Activated CD4-positive, alpha-beta T cell treated with anti-CD3 and anti-CD28 coated beads, Interleukin-2, amount 10 ng/mL, durations not matched to agents 7 days and 5 days (primary cell): ENCODE measurements at regions not wholly inside any gene's neighbourhood (a gene's known extent, or its start where the extent isn't known, plus 50 kb on each side); places are given as distances from the start of the nearest gene placed in this dataset.
"Not testable (repeated sequence)": the region's sequence is repeated elsewhere in the genome, so short reads cannot be mapped to it uniquely, and the experiment has no call there.

ENCODE experiments used
- CTCF ChIA-PET: fragments of 350-600 bp; sonication (Branson Sonifier 250); formaldehyde crosslinking; loops from one replicate; lab custom pipeline; 2021; ENCODE audit warnings: antibody characterized with exemption; lab: Charles Lee
- POLR2A ChIA-PET: fragments of 350-600 bp; sonication (Branson Sonifier 250); formaldehyde crosslinking; loops from one replicate; lab custom pipeline; 2021; ENCODE audit warnings: antibody characterized with exemption; lab: Charles Lee
- DNase-seq: peaks from one replicate; pipeline ENCODE4 v3.0.0-alpha.2; 2020
- H3K27ac Mint-ChIP-seq: one replicate; pipeline ENCODE4 v1.8.0; 2021; ENCODE audit warnings: mild to moderate bottlenecking, moderate library complexity, mixed read lengths
- H3K27me3 Mint-ChIP-seq: one replicate; pipeline ENCODE4 v1.8.0; 2021; ENCODE audit warnings: mixed read lengths
- H3K36me3 Mint-ChIP-seq: one replicate; pipeline ENCODE4 v1.8.0; 2021; ENCODE audit warnings: low read depth, mixed read lengths
- H3K4me1 Mint-ChIP-seq: one replicate; pipeline ENCODE4 v1.8.0; 2021; ENCODE audit warnings: mixed read lengths
- H3K4me3 Mint-ChIP-seq: one replicate; pipeline ENCODE4 v1.8.0; 2021; ENCODE audit warnings: mild to moderate bottlenecking, moderate library complexity, mixed read lengths
- H3K9me3 Mint-ChIP-seq: one replicate; pipeline ENCODE4 v1.8.0; 2021; ENCODE audit warnings: mixed read lengths

- H3K36me3 Mint-ChIP-seq, POLR2A ChIA-PET, H3K27ac Mint-ChIP-seq, H3K9me3 Mint-ChIP-seq, H3K4me1 Mint-ChIP-seq, H3K4me3 Mint-ChIP-seq, H3K27me3 Mint-ChIP-seq, DNase-seq, CTCF ChIA-PET: not testable (repeated sequence)
These were observed 50.4 kb upstream of the TTC34 start for GRCh38 chr1:2851918-2852317.

GRCh38 chr1:2853711-2854110, 52.2 kb upstream of the TTC34 start:
- ChIA-PET CTCF (no interaction called here), POLR2A (no interaction called here)
- Mint-ChIP-seq H3K4me3 (no peak overlapping the region), H3K36me3 (no peaks in the 10 kb centered on the region), H3K4me1 (no peaks in the 10 kb centered on the region), H3K27ac (no peak overlapping the region), H3K9me3 (no peaks in the 10 kb centered on the region), H3K27me3 (no peaks in the 10 kb centered on the region)
- no peak for DNase-seq

- no peaks in the 10 kb centered on the region for H3K27me3 Mint-ChIP-seq
- no peak for DNase-seq
- no peaks in the 10 kb centered on the region for H3K36me3 Mint-ChIP-seq
- ChIA-PET CTCF (no interaction called here), POLR2A (no interaction called here)
- no peaks in the 10 kb centered on the region for H3K9me3 Mint-ChIP-seq
- H3K4me3 Mint-ChIP-seq = no peak overlapping the region
- H3K4me1 Mint-ChIP-seq = no peaks in the 10 kb centered on the region
- no peak overlapping the region for H3K27ac Mint-ChIP-seq
These were observed 52.7 kb upstream of the TTC34 start for GRCh38 chr1:2854151-2854550.

- POLR2A ChIA-PET = no interaction called here
These were observed 53.1 kb upstream of the TTC34 start for GRCh38 chr1:2854611-2855010.

GRCh38 chr1:2855206-2856065, 53.9 kb upstream of the TTC34 start:
- H3K4me1 Mint-ChIP-seq = no peaks in the 10 kb centered on the region
- ChIA-PET CTCF (no interaction called here), POLR2A (no interaction called here)
- DNase-seq = no peak
- H3K9me3 Mint-ChIP-seq = no peaks in the 10 kb centered on the region
- no peak overlapping the region for H3K4me3 Mint-ChIP-seq
- H3K27me3 Mint-ChIP-seq = no peaks in the 10 kb centered on the region
- H3K27ac Mint-ChIP-seq = no peak overlapping the region
- H3K36me3 Mint-ChIP-seq = no peaks in the 10 kb centered on the region

More at GRCh38 chr1:2854611-2855010, 53.1 kb upstream of the TTC34 start:
- no peak for DNase-seq
- CTCF ChIA-PET = no interaction called here
- no peaks in the 10 kb centered on the region for H3K36me3 Mint-ChIP-seq
- H3K4me1 Mint-ChIP-seq = no peaks in the 10 kb centered on the region
- no peaks in the 10 kb centered on the region for H3K9me3 Mint-ChIP-seq
- no peak overlapping the region for H3K27ac Mint-ChIP-seq
- no peak overlapping the region for H3K4me3 Mint-ChIP-seq
- no peaks in the 10 kb centered on the region for H3K27me3 Mint-ChIP-seq

- H3K36me3 Mint-ChIP-seq = no peaks in the 10 kb centered on the region
- no peak for DNase-seq
- ChIA-PET POLR2A (no interaction called here), CTCF (no interaction called here)
- no peak overlapping the region for H3K27ac Mint-ChIP-seq
- H3K27me3 Mint-ChIP-seq = no peaks in the 10 kb centered on the region
- H3K4me1 Mint-ChIP-seq = no peaks in the 10 kb centered on the region
- H3K4me3 Mint-ChIP-seq = no peak overlapping the region
- no peaks in the 10 kb centered on the region for H3K9me3 Mint-ChIP-seq
These were observed 54.5 kb upstream of the TTC34 start for GRCh38 chr1:2856066-2856390.

GRCh38 chr1:2856676-2857375, 55.3 kb upstream of the TTC34 start:
- no peak overlapping the region for H3K27ac Mint-ChIP-seq

GRCh38 chr1:2857521-2857920, 56.0 kb upstream of the TTC34 start:
- no peak for DNase-seq
- no peaks in the 10 kb centered on the region for H3K4me1 Mint-ChIP-seq
- no peak overlapping the region for H3K4me3 Mint-ChIP-seq
- no peak overlapping the region for H3K27ac Mint-ChIP-seq
- no peaks in the 10 kb centered on the region for H3K27me3 Mint-ChIP-seq
- ChIA-PET POLR2A (no interaction called here), CTCF (no interaction called here)
- H3K36me3 Mint-ChIP-seq = no peaks in the 10 kb centered on the region
- H3K9me3 Mint-ChIP-seq = no peaks in the 10 kb centered on the region

More at GRCh38 chr1:2856676-2857375, 55.3 kb upstream of the TTC34 start:
- no peak for DNase-seq
- H3K4me3 Mint-ChIP-seq = no peak overlapping the region
- no peaks in the 10 kb centered on the region for H3K27me3 Mint-ChIP-seq
- no peaks in the 10 kb centered on the region for H3K9me3 Mint-ChIP-seq
- POLR2A ChIA-PET = no interaction called here
- no peaks in the 10 kb centered on the region for H3K36me3 Mint-ChIP-seq
- H3K4me1 Mint-ChIP-seq = no peaks in the 10 kb centered on the region
- CTCF ChIA-PET = no interaction called here

- DNase-seq = no peak
- no peak overlapping the region for H3K27ac Mint-ChIP-seq
- H3K27me3 Mint-ChIP-seq = no peaks in the 10 kb centered on the region
- no peaks in the 10 kb centered on the region for H3K36me3 Mint-ChIP-seq
- H3K9me3 Mint-ChIP-seq = no peaks in the 10 kb centered on the region
- no peak overlapping the region for H3K4me3 Mint-ChIP-seq
- H3K4me1 Mint-ChIP-seq = no peaks in the 10 kb centered on the region
- ChIA-PET POLR2A (no interaction called here), CTCF (no interaction called here)
These were observed 57.2 kb upstream of the TTC34 start for GRCh38 chr1:2858676-2859075.

- CTCF ChIA-PET = no interaction called here
- no peaks in the 10 kb centered on the region for H3K36me3 Mint-ChIP-seq
These were observed 57.9 kb upstream of the TTC34 start for GRCh38 chr1:2859219-2859880.

GRCh38 chr1:2859881-2860430, 58.5 kb upstream of the TTC34 start:
- no peaks in the 10 kb centered on the region for H3K36me3 Mint-ChIP-seq
- ChIA-PET POLR2A (no interaction called here), CTCF (no interaction called here)
- H3K27me3 Mint-ChIP-seq = no peaks in the 10 kb centered on the region
- no peak overlapping the region for H3K27ac Mint-ChIP-seq
- H3K4me1 Mint-ChIP-seq = no peaks in the 10 kb centered on the region
- DNase-seq = no peak
- H3K4me3 Mint-ChIP-seq = no peak overlapping the region
- H3K9me3 Mint-ChIP-seq = no peaks in the 10 kb centered on the region

More at GRCh38 chr1:2859219-2859880, 57.9 kb upstream of the TTC34 start:
- DNase-seq = no peak
- POLR2A ChIA-PET = no interaction called here
- no peak overlapping the region for H3K4me3 Mint-ChIP-seq
- H3K4me1 Mint-ChIP-seq = no peaks in the 10 kb centered on the region
- H3K9me3 Mint-ChIP-seq = no peaks in the 10 kb centered on the region
- H3K27me3 Mint-ChIP-seq = no peaks in the 10 kb centered on the region
- H3K27ac Mint-ChIP-seq = no peak overlapping the region

GRCh38 chr1:2860476-2861142, 59.1 kb upstream of the TTC34 start:
- Mint-ChIP-seq H3K27ac (no peak overlapping the region), H3K36me3 (no peaks in the 10 kb centered on the region), H3K27me3 (no peaks in the 10 kb centered on the region), H3K4me1 (no peaks in the 10 kb centered on the region), H3K9me3 (no peaks in the 10 kb centered on the region), H3K4me3 (no peak overlapping the region)
- DNase-seq = no peak
- CTCF ChIA-PET = no interaction called here
- POLR2A ChIA-PET = no interaction called here
